Type B pancreatic cell (in vitro differentiated cells): ENCODE measurements at regions not wholly inside any gene's neighbourhood (a gene's known extent, or its start where the extent isn't known, plus 50 kb on each side); places are given as distances from the start of the nearest gene placed in this dataset.

Experiments used
- DNase-seq: peaks from one replicate; pipeline ENCODE4 v3.0.0; 2021; ENCODE audit warnings: mixed read lengths; ENCODE audit not compliant: unreplicated experiment; ENCODE audit errors: extremely low spot score
- H3K27ac Mint-ChIP-seq: 2 replicates; pipeline ENCODE4 v1.8.0; 2021; ENCODE audit warnings: mild to moderate bottlenecking, mixed read lengths
- H3K27me3 Mint-ChIP-seq: 2 replicates; pipeline ENCODE4 v1.8.0; 2021; ENCODE audit warnings: mixed read lengths
- H3K36me3 Mint-ChIP-seq: 2 replicates; pipeline ENCODE4 v1.8.0; 2021; ENCODE audit warnings: mixed read lengths
- H3K4me1 Mint-ChIP-seq: one replicate; pipeline ENCODE4 v1.8.0; 2021; ENCODE audit warnings: mixed read lengths; ENCODE audit not compliant: unreplicated experiment
- H3K4me3 Mint-ChIP-seq: 2 replicates; pipeline ENCODE4 v1.8.0; 2021; ENCODE audit warnings: mild to moderate bottlenecking, mixed read lengths
- H3K9me3 Mint-ChIP-seq: 2 replicates; pipeline ENCODE4 v1.8.0; 2021; ENCODE audit warnings: mixed read lengths
- TF ChIP-seq, protein P1 (sequence below): fragments of 200-600 bp; sonication (generic); conservative IDR thresholded peaks from 2 replicates; pipeline ENCODE4 v1.5.0; 2021; ENCODE audit warnings: antibody characterized with exemption, mild to moderate bottlenecking

GRCh38 chr4:19298998-19299397 lies 952.7 kb upstream of the SLIT2 start:
- no peak for DNase-seq
- H3K27me3 Mint-ChIP-seq, result no peaks in the 10 kb centered on the region
- H3K27ac Mint-ChIP-seq, result no peak overlapping the region
- TF ChIP-seq, protein P1, sequence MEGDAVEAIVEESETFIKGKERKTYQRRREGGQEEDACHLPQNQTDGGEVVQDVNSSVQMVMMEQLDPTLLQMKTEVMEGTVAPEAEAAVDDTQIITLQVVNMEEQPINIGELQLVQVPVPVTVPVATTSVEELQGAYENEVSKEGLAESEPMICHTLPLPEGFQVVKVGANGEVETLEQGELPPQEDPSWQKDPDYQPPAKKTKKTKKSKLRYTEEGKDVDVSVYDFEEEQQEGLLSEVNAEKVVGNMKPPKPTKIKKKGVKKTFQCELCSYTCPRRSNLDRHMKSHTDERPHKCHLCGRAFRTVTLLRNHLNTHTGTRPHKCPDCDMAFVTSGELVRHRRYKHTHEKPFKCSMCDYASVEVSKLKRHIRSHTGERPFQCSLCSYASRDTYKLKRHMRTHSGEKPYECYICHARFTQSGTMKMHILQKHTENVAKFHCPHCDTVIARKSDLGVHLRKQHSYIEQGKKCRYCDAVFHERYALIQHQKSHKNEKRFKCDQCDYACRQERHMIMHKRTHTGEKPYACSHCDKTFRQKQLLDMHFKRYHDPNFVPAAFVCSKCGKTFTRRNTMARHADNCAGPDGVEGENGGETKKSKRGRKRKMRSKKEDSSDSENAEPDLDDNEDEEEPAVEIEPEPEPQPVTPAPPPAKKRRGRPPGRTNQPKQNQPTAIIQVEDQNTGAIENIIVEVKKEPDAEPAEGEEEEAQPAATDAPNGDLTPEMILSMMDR, result no peak
- H3K9me3 Mint-ChIP-seq, result peaks cover 5% of the 10 kb centered on the region
- no peaks in the 10 kb centered on the region for H3K4me1 Mint-ChIP-seq
- peaks cover 4% of the 10 kb centered on the region for H3K36me3 Mint-ChIP-seq
- no peak overlapping the region for H3K4me3 Mint-ChIP-seq

GRCh38 chr4:19293781-19294180 lies 957.9 kb upstream of the SLIT2 start:
- no peaks in the 10 kb centered on the region for H3K27me3 Mint-ChIP-seq
- no peaks in the 10 kb centered on the region for H3K4me1 Mint-ChIP-seq
- no peak overlapping the region for H3K4me3 Mint-ChIP-seq
- no peak for DNase-seq
- H3K9me3 Mint-ChIP-seq, result peaks cover 29% of the 10 kb centered on the region
- TF ChIP-seq, protein P1, result no peak
- peaks cover 9% of the 10 kb centered on the region for H3K36me3 Mint-ChIP-seq
- H3K27ac Mint-ChIP-seq, result no peak overlapping the region

- no peak for DNase-seq
- TF ChIP-seq, protein P1, result no peak
- no peaks in the 10 kb centered on the region for H3K4me1 Mint-ChIP-seq
- H3K36me3 Mint-ChIP-seq, result peaks cover 9% of the 10 kb centered on the region
- no peak overlapping the region for H3K4me3 Mint-ChIP-seq
- no peaks in the 10 kb centered on the region for H3K27me3 Mint-ChIP-seq
- H3K9me3 Mint-ChIP-seq, result peaks cover 29% of the 10 kb centered on the region
- H3K27ac Mint-ChIP-seq, result no peak overlapping the region
Measured at GRCh38 chr4:19293080-19293479, 958.6 kb upstream of the SLIT2 start.

DNA sequence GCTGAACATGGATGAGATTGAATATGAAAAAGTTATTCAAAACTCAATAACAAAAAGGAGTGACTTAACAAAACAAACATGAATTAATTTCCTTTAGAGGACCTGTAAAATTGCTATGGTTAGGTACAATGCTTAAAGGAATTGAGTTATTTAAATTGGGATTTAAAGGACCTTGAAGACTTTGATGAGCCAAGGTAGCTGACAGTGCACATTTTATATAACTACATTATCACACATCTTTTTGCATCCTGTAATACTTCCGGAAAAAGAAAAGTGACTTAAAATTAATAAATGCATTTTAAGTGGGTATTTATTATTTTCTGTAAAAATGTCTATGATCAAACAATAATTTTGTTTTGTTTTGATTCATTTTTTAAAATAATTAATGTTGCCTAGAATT lies 964.8 kb upstream of the SLIT2 start:
- no peaks in the 10 kb centered on the region for H3K27me3 Mint-ChIP-seq
- H3K4me1 Mint-ChIP-seq, result no peaks in the 10 kb centered on the region
- H3K4me3 Mint-ChIP-seq, result no peak overlapping the region
- peaks cover 5% of the 10 kb centered on the region for H3K36me3 Mint-ChIP-seq
- DNase-seq, result no peak
- peaks cover 6% of the 10 kb centered on the region for H3K9me3 Mint-ChIP-seq
- TF ChIP-seq, protein P1, result no peak
- H3K27ac Mint-ChIP-seq, result no peak overlapping the region

DNA sequence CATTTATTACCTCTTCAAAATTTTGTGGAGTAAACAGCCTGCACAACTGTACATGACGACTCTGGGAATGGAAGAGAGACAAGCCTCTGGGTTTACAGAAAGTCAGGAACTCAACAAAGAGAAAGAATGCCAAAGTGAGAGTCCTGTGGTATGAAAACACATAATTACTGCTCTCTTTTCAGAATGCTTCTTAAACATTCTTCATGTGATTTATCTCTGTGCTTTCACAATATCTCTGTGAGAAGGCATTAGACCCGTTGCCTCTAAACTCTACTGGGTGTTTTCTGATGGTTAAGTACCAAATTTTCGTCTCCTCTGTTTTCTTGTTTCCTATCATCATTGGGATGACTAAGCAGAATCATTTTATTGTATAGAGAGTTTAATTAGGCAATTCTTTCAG lies 966.6 kb upstream of the SLIT2 start:
- TF ChIP-seq, protein P1, result no peak
- Mint-ChIP-seq H3K4me3 (no peak overlapping the region), H3K27ac (no peak overlapping the region), H3K4me1 (no peaks in the 10 kb centered on the region), H3K36me3 (peaks cover 4% of the 10 kb centered on the region), H3K27me3 (no peaks in the 10 kb centered on the region), H3K9me3 (peaks cover 6% of the 10 kb centered on the region)
- DNase-seq, result no peak

- peak overlapping the region; percentile 57 for H3K27ac Mint-ChIP-seq
- H3K9me3 Mint-ChIP-seq, result peaks cover 6% of the 10 kb centered on the region
- DNase-seq, result no peak
- no peaks in the 10 kb centered on the region for H3K27me3 Mint-ChIP-seq
- no peak overlapping the region for H3K4me3 Mint-ChIP-seq
- no peaks in the 10 kb centered on the region for H3K4me1 Mint-ChIP-seq
- H3K36me3 Mint-ChIP-seq, result peaks cover 4% of the 10 kb centered on the region
- TF ChIP-seq, protein P1, result no peak
Measured at GRCh38 chr4:19278665-19279064, 973.0 kb upstream of the SLIT2 start.
